ENCODE measurements at regions not wholly inside any gene's neighbourhood (a gene's known extent, or its start where the extent isn't known, plus 50 kb on each side); places are given as distances from the start of the nearest gene placed in this dataset.

GRCh38 chr16:86819533-86819892 lies 241.2 kb downstream of the FOXL1 start:
- no peak overlapping the region for H3K4me3 ChIP-seq
- H3K36me3 ChIP-seq = no peaks in the 10 kb centered on the region
- H3K27ac ChIP-seq = no peak overlapping the region
- TF ChIP-seq, protein P1, sequence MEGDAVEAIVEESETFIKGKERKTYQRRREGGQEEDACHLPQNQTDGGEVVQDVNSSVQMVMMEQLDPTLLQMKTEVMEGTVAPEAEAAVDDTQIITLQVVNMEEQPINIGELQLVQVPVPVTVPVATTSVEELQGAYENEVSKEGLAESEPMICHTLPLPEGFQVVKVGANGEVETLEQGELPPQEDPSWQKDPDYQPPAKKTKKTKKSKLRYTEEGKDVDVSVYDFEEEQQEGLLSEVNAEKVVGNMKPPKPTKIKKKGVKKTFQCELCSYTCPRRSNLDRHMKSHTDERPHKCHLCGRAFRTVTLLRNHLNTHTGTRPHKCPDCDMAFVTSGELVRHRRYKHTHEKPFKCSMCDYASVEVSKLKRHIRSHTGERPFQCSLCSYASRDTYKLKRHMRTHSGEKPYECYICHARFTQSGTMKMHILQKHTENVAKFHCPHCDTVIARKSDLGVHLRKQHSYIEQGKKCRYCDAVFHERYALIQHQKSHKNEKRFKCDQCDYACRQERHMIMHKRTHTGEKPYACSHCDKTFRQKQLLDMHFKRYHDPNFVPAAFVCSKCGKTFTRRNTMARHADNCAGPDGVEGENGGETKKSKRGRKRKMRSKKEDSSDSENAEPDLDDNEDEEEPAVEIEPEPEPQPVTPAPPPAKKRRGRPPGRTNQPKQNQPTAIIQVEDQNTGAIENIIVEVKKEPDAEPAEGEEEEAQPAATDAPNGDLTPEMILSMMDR (IDR thresholded peaks at IDR 0.05) = peak in 6 of 12 donors; percentile 6 to 38 (median 14)
- no peak for TF ChIP-seq POLR2A (IDR thresholded peaks at IDR 0.05)
- intact Hi-C loops (cut with DNase I) = no loop called here
- no peak for DNase-seq
- peaks cover 0 to 16% (median 1%) of the 10 kb centered on the region in 12 donors for H3K4me1 ChIP-seq
- peaks cover 0 to 6% (median 0%) of the 10 kb centered on the region in 9 donors for H3K27me3 ChIP-seq
- no peaks in the 10 kb centered on the region for H3K9me3 ChIP-seq
- WGBS, 4 donors = 22 to 29% (median 25%) methylated on average over 4 of the region's 4 CpGs
- peak in 2 of 4 donors; percentile 19 to 28 for ATAC-seq

- no peak for ATAC-seq
- TF ChIP-seq, protein P1 (IDR thresholded peaks at IDR 0.05) = no peak
- TF ChIP-seq POLR2A (IDR thresholded peaks at IDR 0.05) = no peak
- no peak overlapping the region for H3K4me3 ChIP-seq
- peaks cover 0 to 16% (median 1%) of the 10 kb centered on the region in 12 donors for H3K4me1 ChIP-seq
- no peak overlapping the region for H3K27ac ChIP-seq
- H3K27me3 ChIP-seq = peaks cover 0 to 11% (median 2%) of the 10 kb centered on the region in 9 donors
- DNase-seq = no peak
- no peaks in the 10 kb centered on the region for H3K36me3 ChIP-seq
- H3K9me3 ChIP-seq = no peaks in the 10 kb centered on the region
- whole genome bisulfite sequencing, 4 donors = 86 to 93% (median 91%) methylated on average over 2 of the region's 2 CpGs
- intact Hi-C loops (cut with DNase I) = no loop called here
These were observed 243.5 kb downstream of the FOXL1 start for GRCh38 chr16:86821895-86822294.

- intact Hi-C loops (cut with DNase I) = no loop called here
- WGBS, 4 donors = 56 to 65% (median 60%) methylated on average over 6 to 8 of the region's 8 CpGs
These were observed 244.8 kb downstream of the FOXL1 start for GRCh38 chr16:86823125-86823524.

DNA sequence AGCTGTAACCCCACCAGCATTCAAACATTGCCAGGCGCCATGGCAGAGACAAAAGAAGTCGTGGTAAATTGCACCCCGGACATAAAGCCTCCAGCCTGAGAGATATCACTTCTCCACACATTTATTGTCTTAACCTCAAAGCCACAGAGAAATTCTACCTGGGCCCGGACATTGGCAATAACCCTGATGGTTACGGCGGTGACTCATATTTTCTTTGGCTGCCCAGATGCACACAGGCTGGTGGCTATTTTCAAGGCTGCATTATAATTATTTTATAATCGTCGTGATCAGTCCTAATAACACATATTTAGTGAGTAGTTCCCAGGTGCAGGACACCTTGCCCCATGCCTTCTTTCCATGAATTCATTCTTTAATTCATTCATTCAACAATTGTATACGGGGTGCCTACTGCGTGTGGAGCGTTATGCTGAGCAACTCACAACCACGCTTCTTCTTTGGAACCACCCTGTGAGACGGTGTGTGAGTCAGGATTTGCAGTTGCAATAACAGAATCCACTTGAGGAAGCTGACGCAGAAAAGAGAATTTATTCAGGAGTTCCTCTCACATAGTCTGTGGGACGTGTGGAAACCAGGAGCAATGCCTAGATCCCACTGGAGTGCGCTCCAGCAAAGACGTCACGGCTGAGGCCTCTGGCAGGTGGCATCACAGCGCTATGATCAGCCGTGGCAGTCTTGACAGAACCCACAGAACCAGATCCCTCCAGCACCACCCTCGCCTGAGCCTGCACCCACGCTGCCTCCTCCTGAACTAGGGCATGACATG lies 245.7 kb downstream of the FOXL1 start:
- no peak overlapping the region for H3K27ac ChIP-seq
- no peak overlapping the region for H3K4me3 ChIP-seq
- H3K36me3 ChIP-seq = no peaks in the 10 kb centered on the region
- WGBS, 4 donors = 93 to 94% (median 94%) methylated on average over 22 of the region's 22 CpGs
- intact Hi-C loops (cut with DNase I) = no loop called here
- ATAC-seq (no peak), DNase-seq (no peak)
- H3K4me1 ChIP-seq = peaks cover 0 to 8% (median 0%) of the 10 kb centered on the region in 12 donors
- no peaks in the 10 kb centered on the region for H3K9me3 ChIP-seq
- H3K27me3 ChIP-seq = peaks cover 0 to 18% (median 6%) of the 10 kb centered on the region in 9 donors
- TF ChIP-seq, protein P1 (IDR thresholded peaks at IDR 0.05) = no peak
- TF ChIP-seq POLR2A (IDR thresholded peaks at IDR 0.05) = no peak

More at GRCh38 chr16:86823125-86823524, 244.8 kb downstream of the FOXL1 start:
- no peak overlapping the region for H3K27ac ChIP-seq
- H3K36me3 ChIP-seq = no peaks in the 10 kb centered on the region
- ATAC-seq (no peak), DNase-seq (no peak)
- H3K9me3 ChIP-seq = no peaks in the 10 kb centered on the region
- peaks cover 0 to 16% (median 1%) of the 10 kb centered on the region in 12 donors for H3K4me1 ChIP-seq
- H3K4me3 ChIP-seq = no peak overlapping the region
- peaks cover 0 to 18% (median 6%) of the 10 kb centered on the region in 9 donors for H3K27me3 ChIP-seq
- TF ChIP-seq, protein P1 (IDR thresholded peaks at IDR 0.05) = no peak
- no peak for TF ChIP-seq POLR2A (IDR thresholded peaks at IDR 0.05)

Data from heart left ventricle (tissue), 16 donors.